GM12875 (cell line): ENCODE measurements at regions not wholly inside any gene's neighbourhood (a gene's known extent, or its start where the extent isn't known, plus 50 kb on each side); places are given as distances from the start of the nearest gene placed in this dataset.

ENCODE experiments used
- H3K4me3 ChIP-seq: one replicate; pipeline ENCODE4 v1.5.1; 2011; ENCODE audit warnings: low read depth, low read length, control low read depth
- TF ChIP-seq, protein P1 (sequence below): IDR thresholded peaks from 2 replicates; pipeline ENCODE4 v1.5.1; 2011; ENCODE audit warnings: low read depth, mild to moderate bottlenecking, control low read depth, inconsistent platforms, low read length, moderate library complexity, borderline replicate concordance; ENCODE audit not compliant: insufficient read depth

DNA sequence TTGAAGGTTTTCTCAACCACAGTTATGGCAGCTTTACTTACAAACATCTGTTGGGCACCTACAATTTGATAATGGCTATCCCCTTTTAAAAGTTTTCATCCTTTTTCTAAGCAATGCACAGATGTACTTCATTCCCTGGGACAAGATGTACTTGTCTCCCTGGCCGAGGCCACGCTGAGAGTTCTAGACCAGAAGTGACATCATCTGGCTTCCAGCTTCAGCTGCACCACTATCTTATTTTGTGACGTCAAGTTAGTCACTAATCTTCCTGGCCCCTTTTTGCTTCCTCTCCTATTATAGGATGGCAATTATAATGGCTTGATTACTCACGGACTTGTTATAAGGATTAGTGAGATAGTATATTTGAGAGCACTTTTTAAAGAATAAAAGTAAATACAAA lies 386.4 kb downstream of the BCL11A start:
- TF ChIP-seq, protein P1, sequence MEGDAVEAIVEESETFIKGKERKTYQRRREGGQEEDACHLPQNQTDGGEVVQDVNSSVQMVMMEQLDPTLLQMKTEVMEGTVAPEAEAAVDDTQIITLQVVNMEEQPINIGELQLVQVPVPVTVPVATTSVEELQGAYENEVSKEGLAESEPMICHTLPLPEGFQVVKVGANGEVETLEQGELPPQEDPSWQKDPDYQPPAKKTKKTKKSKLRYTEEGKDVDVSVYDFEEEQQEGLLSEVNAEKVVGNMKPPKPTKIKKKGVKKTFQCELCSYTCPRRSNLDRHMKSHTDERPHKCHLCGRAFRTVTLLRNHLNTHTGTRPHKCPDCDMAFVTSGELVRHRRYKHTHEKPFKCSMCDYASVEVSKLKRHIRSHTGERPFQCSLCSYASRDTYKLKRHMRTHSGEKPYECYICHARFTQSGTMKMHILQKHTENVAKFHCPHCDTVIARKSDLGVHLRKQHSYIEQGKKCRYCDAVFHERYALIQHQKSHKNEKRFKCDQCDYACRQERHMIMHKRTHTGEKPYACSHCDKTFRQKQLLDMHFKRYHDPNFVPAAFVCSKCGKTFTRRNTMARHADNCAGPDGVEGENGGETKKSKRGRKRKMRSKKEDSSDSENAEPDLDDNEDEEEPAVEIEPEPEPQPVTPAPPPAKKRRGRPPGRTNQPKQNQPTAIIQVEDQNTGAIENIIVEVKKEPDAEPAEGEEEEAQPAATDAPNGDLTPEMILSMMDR, result no peak
- H3K4me3 ChIP-seq, result no peak overlapping the region

- TF ChIP-seq, protein P1, result no peak
- H3K4me3 ChIP-seq, result no peak overlapping the region
These were observed 389.8 kb downstream of the BCL11A start for GRCh38 chr2:60163691-60164090.

DNA sequence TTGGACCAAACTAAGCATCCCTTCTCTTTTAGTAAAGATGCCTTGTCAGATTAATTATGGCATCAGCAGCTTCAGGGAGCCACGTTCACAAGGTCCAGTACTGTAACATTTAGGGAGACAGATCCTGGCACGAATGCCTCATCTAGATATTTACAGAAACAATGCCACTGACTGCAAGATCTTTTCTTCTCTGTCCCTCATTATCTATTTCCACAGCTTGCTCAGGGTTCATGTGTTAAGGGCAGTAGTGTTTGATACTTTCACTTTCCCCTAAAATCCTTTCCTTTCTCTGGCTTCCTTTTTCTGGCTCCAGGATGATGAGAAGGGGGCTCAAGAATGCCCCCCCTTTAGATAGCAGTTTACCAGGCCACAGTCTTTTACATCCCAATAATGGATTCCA lies 393.9 kb downstream of the BCL11A start:
- TF ChIP-seq, protein P1, result no peak
- no peak overlapping the region for H3K4me3 ChIP-seq

DNA sequence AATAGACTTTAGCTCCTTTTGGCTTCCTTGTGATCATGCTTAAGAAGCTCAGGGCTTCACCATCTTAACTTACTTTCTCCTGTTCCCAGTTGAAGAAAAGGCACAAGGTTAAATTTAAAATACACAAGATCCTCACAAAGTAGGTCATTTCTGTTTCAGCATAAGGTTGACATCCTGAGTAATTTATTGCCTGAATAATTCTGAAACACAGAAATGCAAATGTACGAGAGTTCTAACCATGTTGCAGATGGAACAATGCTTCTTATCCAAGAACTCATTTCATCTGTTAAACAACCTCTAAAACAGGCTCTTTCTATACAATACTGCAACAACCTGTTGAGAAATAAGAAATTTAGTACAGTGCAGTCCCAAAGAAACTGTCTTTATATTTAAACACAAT lies 395.2 kb downstream of the BCL11A start:
- TF ChIP-seq, protein P1, result no peak

DNA sequence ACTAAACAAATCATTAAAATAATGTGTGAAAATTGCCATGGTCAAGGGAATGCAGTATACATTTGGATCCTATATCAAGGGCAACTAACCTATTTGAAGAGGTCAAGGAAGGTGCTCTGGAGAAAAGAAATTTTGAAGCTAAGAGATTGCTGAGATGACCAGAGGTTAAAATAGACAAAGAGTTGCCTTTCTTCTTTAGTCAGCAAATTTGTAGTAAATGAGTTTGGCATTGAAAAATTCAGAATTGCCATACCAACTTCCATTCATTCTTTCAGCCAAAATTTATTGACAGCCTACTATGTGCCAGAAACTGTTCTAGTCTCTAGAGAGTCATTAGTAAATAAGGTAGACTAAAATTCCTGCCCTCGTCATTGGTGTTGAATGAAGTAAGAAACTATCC lies 396.2 kb downstream of the BCL11A start:
- no peak overlapping the region for H3K4me3 ChIP-seq
- TF ChIP-seq, protein P1, result no peak

More for the DNA sequence above, 395.2 kb downstream of the BCL11A start:
- H3K4me3 ChIP-seq, result no peak overlapping the region

- H3K4me3 ChIP-seq, result no peak overlapping the region
- TF ChIP-seq, protein P1, result no peak
These were observed 399.3 kb downstream of the BCL11A start for GRCh38 chr2:60154142-60154541.

DNA sequence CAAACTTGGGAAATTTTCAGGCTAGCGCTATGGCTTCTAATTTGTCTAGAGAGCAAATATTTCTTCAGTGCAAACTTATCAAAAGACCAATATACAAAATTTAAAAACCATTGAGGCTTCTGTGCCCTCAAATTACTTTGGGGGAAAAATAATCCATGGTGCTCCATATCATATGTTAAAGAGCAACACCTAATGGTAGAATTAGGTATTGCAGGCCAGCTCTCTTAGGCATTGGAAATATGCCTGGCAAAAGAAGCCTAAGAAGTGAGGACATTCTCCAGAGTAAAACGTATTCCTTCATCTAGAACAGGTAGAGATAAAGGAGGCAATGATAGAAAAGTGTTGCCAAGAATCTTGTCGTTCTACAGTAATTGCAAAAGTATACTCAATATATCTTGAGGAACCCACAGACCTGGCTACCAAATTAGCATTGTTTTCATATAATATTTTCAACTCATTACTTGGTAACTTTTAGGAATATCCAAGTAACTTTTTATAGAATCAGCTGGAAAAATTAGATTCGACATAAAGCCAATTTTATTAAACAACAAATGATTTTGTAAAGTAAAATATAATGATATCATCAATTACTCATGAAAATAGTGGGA lies 401.1 kb downstream of the BCL11A start:
- TF ChIP-seq, protein P1, result peak; percentile 79
- no peak overlapping the region for H3K4me3 ChIP-seq
